ENCODE measurements at regions not wholly inside any gene's neighbourhood (a gene's known extent, or its start where the extent isn't known, plus 50 kb on each side); places are given as distances from the start of the nearest gene placed in this dataset.

GRCh38 chrX:39953879-39954278, 143.9 kb downstream of the BCOR start:
- Histone ChIP-seq H3K36me3 (ENCODE audit: insufficient read depth, low read length) (no peaks in the 10 kb centered on the region), H3K27me3 (ENCODE audit: insufficient read depth, low read length) (no peaks in the 10 kb centered on the region), H3K9ac (ENCODE audit: low read depth, low read length) (no peak overlapping the region), H3K9me3 (ENCODE audit: insufficient read depth, low read depth, low read length) (no peaks in the 10 kb centered on the region), H3K27ac (ENCODE audit: low read depth, low read length) (no peak overlapping the region), H3K4me3 (ENCODE audit: low read length) (no peak overlapping the region), H3K4me1 (ENCODE audit: insufficient read depth, low read length) (peaks cover 14% of the 10 kb centered on the region)
- WGBS: 77% methylated on average over 10 of the region's 10 CpGs

GRCh38 chrX:39954851-39955250, 142.9 kb downstream of the BCOR start:
- Histone ChIP-seq H3K4me1 (ENCODE audit: insufficient read depth, low read length) (peaks cover 14% of the 10 kb centered on the region), H3K36me3 (ENCODE audit: insufficient read depth, low read length) (no peaks in the 10 kb centered on the region), H3K27me3 (ENCODE audit: insufficient read depth, low read length) (no peaks in the 10 kb centered on the region), H3K9ac (ENCODE audit: low read depth, low read length) (no peak overlapping the region), H3K27ac (ENCODE audit: low read depth, low read length) (no peak overlapping the region), H3K9me3 (ENCODE audit: insufficient read depth, low read depth, low read length) (no peaks in the 10 kb centered on the region), H3K4me3 (ENCODE audit: low read length) (no peak overlapping the region)
- 67% methylated on average over 9 of the region's 9 CpGs for WGBS

GRCh38 chrX:39955625-39956024, 142.1 kb downstream of the BCOR start:
- Histone ChIP-seq H3K9me3 (ENCODE audit: insufficient read depth, low read depth, low read length) (no peaks in the 10 kb centered on the region), H3K9ac (ENCODE audit: low read depth, low read length) (no peak overlapping the region), H3K4me1 (ENCODE audit: insufficient read depth, low read length) (peaks cover 14% of the 10 kb centered on the region), H3K36me3 (ENCODE audit: insufficient read depth, low read length) (no peaks in the 10 kb centered on the region), H3K4me3 (ENCODE audit: low read length) (no peak overlapping the region), H3K27ac (ENCODE audit: low read depth, low read length) (no peak overlapping the region), H3K27me3 (ENCODE audit: insufficient read depth, low read length) (no peaks in the 10 kb centered on the region)
- 65% methylated on average over 4 of the region's 4 CpGs for WGBS

- WGBS: 86% methylated on average over 6 of the region's 7 CpGs
- Histone ChIP-seq H3K27ac (ENCODE audit: low read depth, low read length) (no peak overlapping the region), H3K36me3 (ENCODE audit: insufficient read depth, low read length) (no peaks in the 10 kb centered on the region), H3K4me3 (ENCODE audit: low read length) (no peak overlapping the region), H3K4me1 (ENCODE audit: insufficient read depth, low read length) (peaks cover 14% of the 10 kb centered on the region), H3K27me3 (ENCODE audit: insufficient read depth, low read length) (no peaks in the 10 kb centered on the region), H3K9me3 (ENCODE audit: insufficient read depth, low read depth, low read length) (no peaks in the 10 kb centered on the region), H3K9ac (ENCODE audit: low read depth, low read length) (no peak overlapping the region)
These were observed 140.9 kb downstream of the BCOR start for GRCh38 chrX:39956803-39957394.

- Histone ChIP-seq H3K4me1 (ENCODE audit: insufficient read depth, low read length) (peaks cover 14% of the 10 kb centered on the region), H3K9ac (ENCODE audit: low read depth, low read length) (no peak overlapping the region), H3K4me3 (ENCODE audit: low read length) (no peak overlapping the region), H3K27me3 (ENCODE audit: insufficient read depth, low read length) (no peaks in the 10 kb centered on the region), H3K36me3 (ENCODE audit: insufficient read depth, low read length) (no peaks in the 10 kb centered on the region), H3K27ac (ENCODE audit: low read depth, low read length) (no peak overlapping the region), H3K9me3 (ENCODE audit: insufficient read depth, low read depth, low read length) (no peaks in the 10 kb centered on the region)
- 88% methylated on average over 7 of the region's 7 CpGs for WGBS
These were observed 139.8 kb downstream of the BCOR start for GRCh38 chrX:39957816-39958566.

GRCh38 chrX:39958850-39959249, 138.9 kb downstream of the BCOR start:
- H3K36me3 ChIP-seq (ENCODE audit: insufficient read depth, low read length): no peaks in the 10 kb centered on the region
- H3K27ac ChIP-seq (ENCODE audit: low read depth, low read length): no peak overlapping the region
- no peak overlapping the region for H3K4me3 ChIP-seq (ENCODE audit: low read length)
- no peaks in the 10 kb centered on the region for H3K9me3 ChIP-seq (ENCODE audit: insufficient read depth, low read depth, low read length)
- no peaks in the 10 kb centered on the region for H3K27me3 ChIP-seq (ENCODE audit: insufficient read depth, low read length)
- peaks cover 11% of the 10 kb centered on the region for H3K4me1 ChIP-seq (ENCODE audit: insufficient read depth, low read length)
- 96% methylated on average over 5 of the region's 5 CpGs for WGBS
- no peak overlapping the region for H3K9ac ChIP-seq (ENCODE audit: low read depth, low read length)

GRCh38 chrX:39960219-39960618, 137.5 kb downstream of the BCOR start:
- H3K36me3 ChIP-seq (ENCODE audit: insufficient read depth, low read length): no peaks in the 10 kb centered on the region
- H3K4me3 ChIP-seq (ENCODE audit: low read length): no peak overlapping the region
- H3K27ac ChIP-seq (ENCODE audit: low read depth, low read length): no peak overlapping the region
- no peaks in the 10 kb centered on the region for H3K9me3 ChIP-seq (ENCODE audit: insufficient read depth, low read depth, low read length)
- H3K4me1 ChIP-seq (ENCODE audit: insufficient read depth, low read length): peaks cover 3% of the 10 kb centered on the region
- no peaks in the 10 kb centered on the region for H3K27me3 ChIP-seq (ENCODE audit: insufficient read depth, low read length)
- no peak overlapping the region for H3K9ac ChIP-seq (ENCODE audit: low read depth, low read length)
- 88% methylated on average over 4 of the region's 4 CpGs for WGBS

GRCh38 chrX:39961441-39961840, 136.3 kb downstream of the BCOR start:
- no peaks in the 10 kb centered on the region for H3K9me3 ChIP-seq (ENCODE audit: insufficient read depth, low read depth, low read length)
- H3K4me1 ChIP-seq (ENCODE audit: insufficient read depth, low read length): no peaks in the 10 kb centered on the region
- no peak overlapping the region for H3K4me3 ChIP-seq (ENCODE audit: low read length)
- H3K27me3 ChIP-seq (ENCODE audit: insufficient read depth, low read length): no peaks in the 10 kb centered on the region
- no peak overlapping the region for H3K9ac ChIP-seq (ENCODE audit: low read depth, low read length)
- 92% methylated on average over 4 of the region's 4 CpGs for WGBS
- no peaks in the 10 kb centered on the region for H3K36me3 ChIP-seq (ENCODE audit: insufficient read depth, low read length)
- no peak overlapping the region for H3K27ac ChIP-seq (ENCODE audit: low read depth, low read length)

- WGBS: 97% methylated on average over 1 of the region's 1 CpG
These were observed 132.6 kb downstream of the BCOR start for GRCh38 chrX:39965051-39965573.

GRCh38 chrX:39966176-39966575, 131.6 kb downstream of the BCOR start:
- H3K27me3 ChIP-seq (ENCODE audit: insufficient read depth, low read length): no peaks in the 10 kb centered on the region
- H3K36me3 ChIP-seq (ENCODE audit: insufficient read depth, low read length): no peaks in the 10 kb centered on the region
- no peak overlapping the region for H3K4me3 ChIP-seq (ENCODE audit: low read length)
- H3K27ac ChIP-seq (ENCODE audit: low read depth, low read length): no peak overlapping the region
- H3K9me3 ChIP-seq (ENCODE audit: insufficient read depth, low read depth, low read length): no peaks in the 10 kb centered on the region
- H3K4me1 ChIP-seq (ENCODE audit: insufficient read depth, low read length): peaks cover 14% of the 10 kb centered on the region
- H3K9ac ChIP-seq (ENCODE audit: low read depth, low read length): no peak overlapping the region
- 79% methylated on average over 8 of the region's 8 CpGs for WGBS

More at GRCh38 chrX:39965051-39965573, 132.6 kb downstream of the BCOR start:
- Histone ChIP-seq H3K4me1 (ENCODE audit: insufficient read depth, low read length) (peaks cover 14% of the 10 kb centered on the region), H3K9me3 (ENCODE audit: insufficient read depth, low read depth, low read length) (no peaks in the 10 kb centered on the region), H3K4me3 (ENCODE audit: low read length) (no peak overlapping the region), H3K27ac (ENCODE audit: low read depth, low read length) (no peak overlapping the region), H3K9ac (ENCODE audit: low read depth, low read length) (no peak overlapping the region), H3K36me3 (ENCODE audit: insufficient read depth, low read length) (no peaks in the 10 kb centered on the region), H3K27me3 (ENCODE audit: insufficient read depth, low read length) (no peaks in the 10 kb centered on the region)

GRCh38 chrX:39967348-39967747, 130.4 kb downstream of the BCOR start:
- 57% methylated on average over 4 of the region's 4 CpGs for WGBS

More at GRCh38 chrX:39967348-39967747, 130.4 kb downstream of the BCOR start:
- Histone ChIP-seq H3K4me3 (ENCODE audit: low read length) (no peak overlapping the region), H3K27ac (ENCODE audit: low read depth, low read length) (no peak overlapping the region), H3K36me3 (ENCODE audit: insufficient read depth, low read length) (no peaks in the 10 kb centered on the region), H3K4me1 (ENCODE audit: insufficient read depth, low read length) (peaks cover 14% of the 10 kb centered on the region), H3K9me3 (ENCODE audit: insufficient read depth, low read depth, low read length) (0 out of 2 replicates have a peak, but pooled peaks cover 4% of the 10 kb centered on the region), H3K9ac (ENCODE audit: low read depth, low read length) (no peak overlapping the region), H3K27me3 (ENCODE audit: insufficient read depth, low read length) (no peaks in the 10 kb centered on the region)

All from HUES64 (cell line).